ENCODE measurements at regions not wholly inside any gene's neighbourhood (a gene's known extent, or its start where the extent isn't known, plus 50 kb on each side); places are given as distances from the start of the nearest gene placed in this dataset.

- no peaks in the 10 kb centered on the region for H3K79me2 ChIP-seq (ENCODE audit: low read length)
- H3K9ac ChIP-seq (ENCODE audit: low read length), result no peak overlapping the region
- H4K20me1 ChIP-seq (ENCODE audit: insufficient read depth, low read length), result no peaks in the 10 kb centered on the region
- no peak overlapping the region for H2AFZ ChIP-seq (ENCODE audit: low read depth, low read length)
- no peaks in the 10 kb centered on the region for H3K27me3 ChIP-seq (ENCODE audit: low read depth, low read length)
- H3K27ac ChIP-seq (ENCODE audit: low read length), result no peak overlapping the region
- H3K9me3 ChIP-seq (ENCODE audit: insufficient read depth, low read length), result no peaks in the 10 kb centered on the region
- H3K4me2 ChIP-seq (ENCODE audit: low read length), result no peak overlapping the region
- TF ChIP-seq CTCF (IDR thresholded peaks at IDR 0.05; ENCODE audit: low read depth, low read length) (no peak), EZH2phosphoT487 (IDR thresholded peaks at IDR 0.05; ENCODE audit: low read depth) (no peak)
- H3K4me3 ChIP-seq (ENCODE audit: low read length), result no peak overlapping the region
- no peaks in the 10 kb centered on the region for H3K4me1 ChIP-seq (ENCODE audit: low read length)
- no peaks in the 10 kb centered on the region for H3K36me3 ChIP-seq (replicated peaks; ENCODE audit: low read depth, low read length)
These were observed 931.1 kb downstream of the PLA2G4A start for GRCh38 chr1:187759825-187760333.

- Histone ChIP-seq H3K36me3 (replicated peaks; ENCODE audit: low read depth, low read length) (no peaks in the 10 kb centered on the region), H2AFZ (ENCODE audit: low read depth, low read length) (no peak overlapping the region), H3K4me3 (ENCODE audit: low read length) (no peak overlapping the region), H3K27ac (ENCODE audit: low read length) (no peak overlapping the region), H3K4me2 (ENCODE audit: low read length) (no peak overlapping the region), H3K79me2 (ENCODE audit: low read length) (no peaks in the 10 kb centered on the region), H3K9me3 (ENCODE audit: insufficient read depth, low read length) (no peaks in the 10 kb centered on the region), H3K9ac (ENCODE audit: low read length) (no peak overlapping the region), H3K4me1 (ENCODE audit: low read length) (no peaks in the 10 kb centered on the region), H4K20me1 (ENCODE audit: insufficient read depth, low read length) (no peaks in the 10 kb centered on the region), H3K27me3 (ENCODE audit: low read depth, low read length) (no peaks in the 10 kb centered on the region)
- no peak for TF ChIP-seq EZH2phosphoT487 (IDR thresholded peaks at IDR 0.05; ENCODE audit: low read depth)
- no peak for TF ChIP-seq CTCF (IDR thresholded peaks at IDR 0.05; ENCODE audit: low read depth, low read length)
These were observed 933.4 kb downstream of the PLA2G4A start for GRCh38 chr1:187762118-187762517.

- H3K36me3 ChIP-seq (replicated peaks; ENCODE audit: low read depth, low read length), result no peaks in the 10 kb centered on the region
- TF ChIP-seq CTCF (IDR thresholded peaks at IDR 0.05; ENCODE audit: low read depth, low read length), result no peak
- TF ChIP-seq EZH2phosphoT487 (IDR thresholded peaks at IDR 0.05; ENCODE audit: low read depth), result no peak
- no peak overlapping the region for H3K9ac ChIP-seq (ENCODE audit: low read length)
- no peaks in the 10 kb centered on the region for H3K27me3 ChIP-seq (ENCODE audit: low read depth, low read length)
- H3K4me2 ChIP-seq (ENCODE audit: low read length), result no peak overlapping the region
- H3K9me3 ChIP-seq (ENCODE audit: insufficient read depth, low read length), result no peaks in the 10 kb centered on the region
- no peak overlapping the region for H3K4me3 ChIP-seq (ENCODE audit: low read length)
- no peaks in the 10 kb centered on the region for H3K4me1 ChIP-seq (ENCODE audit: low read length)
- no peaks in the 10 kb centered on the region for H3K79me2 ChIP-seq (ENCODE audit: low read length)
- H4K20me1 ChIP-seq (ENCODE audit: insufficient read depth, low read length), result no peaks in the 10 kb centered on the region
- no peak overlapping the region for H2AFZ ChIP-seq (ENCODE audit: low read depth, low read length)
- H3K27ac ChIP-seq (ENCODE audit: low read length), result no peak overlapping the region
These were observed 934.7 kb downstream of the PLA2G4A start for GRCh38 chr1:187763465-187763864.

- Histone ChIP-seq H2AFZ (ENCODE audit: low read depth, low read length) (0 out of 2 replicates have a peak overlapping the region, but pooled peaks have one; percentile 38), H3K79me2 (ENCODE audit: low read length) (no peaks in the 10 kb centered on the region), H3K27me3 (ENCODE audit: low read depth, low read length) (no peaks in the 10 kb centered on the region), H3K36me3 (replicated peaks; ENCODE audit: low read depth, low read length) (no peaks in the 10 kb centered on the region), H3K27ac (ENCODE audit: low read length) (no peak overlapping the region), H3K4me3 (ENCODE audit: low read length) (no peak overlapping the region), H3K4me2 (ENCODE audit: low read length) (no peak overlapping the region), H4K20me1 (ENCODE audit: insufficient read depth, low read length) (no peaks in the 10 kb centered on the region), H3K9ac (ENCODE audit: low read length) (no peak overlapping the region), H3K4me1 (ENCODE audit: low read length) (no peaks in the 10 kb centered on the region), H3K9me3 (ENCODE audit: insufficient read depth, low read length) (no peaks in the 10 kb centered on the region)
- TF ChIP-seq CTCF (IDR thresholded peaks at IDR 0.05; ENCODE audit: low read depth, low read length) (no peak), EZH2phosphoT487 (IDR thresholded peaks at IDR 0.05; ENCODE audit: low read depth) (no peak)
These were observed 935.2 kb downstream of the PLA2G4A start for GRCh38 chr1:187763976-187764375.

Measured in OCI-LY3 (cell line).